DOHH2 (cell line): ENCODE measurements at regions not wholly inside any gene's neighbourhood (a gene's known extent, or its start where the extent isn't known, plus 50 kb on each side); places are given as distances from the start of the nearest gene placed in this dataset.

Experiments
- H3F3A ChIP-seq: fragments of 200-600 bp; sonication (generic), shearing (Covaris generic); 2 replicates; pipeline ENCODE4 v1.6.0; 2016; ENCODE audit warnings: antibody characterized with exemption, mild to moderate bottlenecking; ENCODE audit not compliant: control insufficient read depth, insufficient read depth
- H3K27ac ChIP-seq: fragments of 200-600 bp; sonication (generic); 2 replicates; pipeline ENCODE4 v1.5.1; 2014; ENCODE audit warnings: low read depth, mild to moderate bottlenecking, low read length, moderate library complexity
- H3K27me3 ChIP-seq: fragments of 200-600 bp; sonication (generic); 2 replicates; pipeline ENCODE4 v1.6.1; 2014; ENCODE audit warnings: mild to moderate bottlenecking, low read length, mixed read lengths; ENCODE audit not compliant: control insufficient read depth
- H3K36me3 ChIP-seq: fragments of 200-600 bp; sonication (generic); 2 replicates; pipeline ENCODE4 v1.6.1; 2014; ENCODE audit warnings: mild to moderate bottlenecking, low read length, moderate library complexity, mixed read lengths; ENCODE audit not compliant: control insufficient read depth
- H3K4me1 ChIP-seq: fragments of 200-600 bp; sonication (generic); 2 replicates; pipeline ENCODE4 v1.6.1; 2014; ENCODE audit warnings: mild to moderate bottlenecking, low read length, mixed read lengths; ENCODE audit not compliant: control insufficient read depth
- H3K4me2 ChIP-seq: fragments of 200-600 bp; sonication (generic); 2 replicates; pipeline ENCODE4 v1.6.0; 2014; ENCODE audit warnings: mild to moderate bottlenecking, low read length, moderate library complexity
- H3K4me3 ChIP-seq: fragments of 200-600 bp; sonication (generic); 2 replicates; pipeline ENCODE4 v1.5.1; 2014; ENCODE audit warnings: mild to moderate bottlenecking, low read length, mixed read lengths
- H3K79me2 ChIP-seq: fragments of 200-600 bp; sonication (generic); 2 replicates; pipeline ENCODE4 v1.6.1; 2014; ENCODE audit warnings: mild to moderate bottlenecking, low read length, mixed read lengths; ENCODE audit not compliant: control insufficient read depth
- H3K9me2 ChIP-seq: fragments of 200-600 bp; sonication (generic); replicated peaks from 2 replicates; pipeline ENCODE4 v1.6.1; 2014; ENCODE audit warnings: mild to moderate bottlenecking, low read length, mixed read lengths; ENCODE audit not compliant: control insufficient read depth
- H3K9me3 ChIP-seq: fragments of 200-600 bp; sonication (generic); 2 replicates; pipeline ENCODE4 v1.6.1; 2014; ENCODE audit warnings: antibody characterized with exemption, low read length, mixed read lengths; ENCODE audit not compliant: control insufficient read depth, insufficient read depth
- H4K20me1 ChIP-seq: fragments of 200-600 bp; sonication (generic); 2 replicates; pipeline ENCODE4 v1.6.0; 2014; ENCODE audit warnings: low read depth, mild to moderate bottlenecking, antibody characterized with exemption, low read length, moderate library complexity; ENCODE audit not compliant: control insufficient read depth, insufficient read depth
- CTCF ChIP-seq: fragments of 200-600 bp; sonication (generic); IDR thresholded peaks from one replicate; pipeline ENCODE4 v1.5.1; 2014; ENCODE audit warnings: antibody characterized with exemption, mild to moderate bottlenecking, low read depth, low read length; ENCODE audit not compliant: poor library complexity, severe bottlenecking
- EZH2phosphoT487 ChIP-seq: fragments of 200-600 bp; sonication (generic); IDR thresholded peaks from 2 replicates; pipeline ENCODE4 v1.6.1; 2017; ENCODE audit warnings: borderline replicate concordance, mild to moderate bottlenecking, antibody characterized with exemption, low read length, moderate library complexity, mixed read lengths

DNA sequence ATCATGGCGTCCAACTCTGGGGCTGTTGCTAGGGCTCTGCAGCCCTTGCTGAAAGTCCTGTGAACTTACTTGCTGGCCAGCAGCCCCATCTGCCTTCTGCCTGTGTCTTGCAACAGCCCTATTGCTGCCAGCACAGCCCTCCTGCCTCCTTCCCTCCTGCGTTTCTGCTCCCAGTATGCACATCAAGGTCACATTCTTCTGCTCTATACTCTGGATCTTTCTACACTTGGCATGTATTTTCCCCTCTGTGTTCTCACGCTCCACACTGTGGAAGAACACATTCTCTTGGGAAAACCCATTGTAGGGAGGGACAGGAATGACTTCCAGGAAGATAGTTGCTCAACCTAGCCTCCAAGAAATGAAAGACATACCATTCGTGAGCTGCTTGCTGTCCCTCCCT is 80.9 kb upstream of the PHACTR2 start:
- Histone ChIP-seq H3K27ac (no peak overlapping the region), H3F3A (no peaks in the 10 kb centered on the region), H3K4me1 (no peaks in the 10 kb centered on the region), H3K4me2 (no peak overlapping the region), H3K4me3 (no peak overlapping the region), H3K79me2 (no peaks in the 10 kb centered on the region), H3K36me3 (no peaks in the 10 kb centered on the region), H3K27me3 (no peaks in the 10 kb centered on the region), H3K9me2 (no peaks in the 10 kb centered on the region), H3K9me3 (no peaks in the 10 kb centered on the region), H4K20me1 (no peaks in the 10 kb centered on the region)
- no peak for TF ChIP-seq CTCF
- no peak for TF ChIP-seq EZH2phosphoT487

DNA sequence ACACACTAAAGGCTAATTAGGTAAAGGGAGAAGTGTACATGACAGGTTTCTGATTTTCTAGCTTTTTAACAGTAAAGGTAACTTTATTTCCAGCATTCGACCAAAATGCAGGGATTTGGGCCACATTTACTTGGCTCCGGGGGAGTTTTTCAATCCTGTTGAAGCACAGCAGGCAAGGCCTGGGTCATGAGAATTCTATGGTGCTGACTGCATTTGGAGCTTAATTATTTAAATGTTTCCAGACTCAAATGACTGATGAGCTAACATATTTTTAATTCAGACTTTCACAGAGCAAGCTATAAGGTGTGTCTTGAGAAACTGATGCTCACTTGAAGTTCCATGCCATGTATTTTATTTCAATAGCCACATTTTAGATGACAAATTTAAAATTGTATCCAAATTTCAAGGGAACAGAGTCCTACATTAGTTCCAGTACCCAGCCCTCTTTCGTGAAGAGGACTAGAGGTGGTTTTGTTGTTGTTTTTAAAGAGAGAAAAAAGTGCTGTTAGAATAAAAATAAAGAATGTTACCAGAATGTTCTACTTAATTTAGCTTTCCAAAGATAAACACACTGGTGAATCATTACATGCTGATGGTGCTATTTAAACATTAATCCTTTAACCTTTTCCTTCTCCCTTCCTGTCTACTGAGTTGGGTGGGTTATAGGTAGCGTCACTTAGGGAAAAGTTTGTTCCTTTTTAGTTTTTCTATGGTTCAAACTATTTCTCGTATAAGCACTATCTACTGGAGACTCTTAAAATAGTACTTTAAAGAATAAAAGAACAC is 82.3 kb upstream of the PHACTR2 start:
- Histone ChIP-seq H3K4me1 (no peaks in the 10 kb centered on the region), H4K20me1 (no peaks in the 10 kb centered on the region), H3F3A (no peaks in the 10 kb centered on the region), H3K27ac (no peak overlapping the region), H3K4me2 (no peak overlapping the region), H3K9me3 (no peaks in the 10 kb centered on the region), H3K9me2 (no peaks in the 10 kb centered on the region), H3K27me3 (no peaks in the 10 kb centered on the region), H3K4me3 (no peak overlapping the region), H3K36me3 (no peaks in the 10 kb centered on the region), H3K79me2 (no peaks in the 10 kb centered on the region)
- TF ChIP-seq CTCF = no peak
- TF ChIP-seq EZH2phosphoT487 = no peak

DNA sequence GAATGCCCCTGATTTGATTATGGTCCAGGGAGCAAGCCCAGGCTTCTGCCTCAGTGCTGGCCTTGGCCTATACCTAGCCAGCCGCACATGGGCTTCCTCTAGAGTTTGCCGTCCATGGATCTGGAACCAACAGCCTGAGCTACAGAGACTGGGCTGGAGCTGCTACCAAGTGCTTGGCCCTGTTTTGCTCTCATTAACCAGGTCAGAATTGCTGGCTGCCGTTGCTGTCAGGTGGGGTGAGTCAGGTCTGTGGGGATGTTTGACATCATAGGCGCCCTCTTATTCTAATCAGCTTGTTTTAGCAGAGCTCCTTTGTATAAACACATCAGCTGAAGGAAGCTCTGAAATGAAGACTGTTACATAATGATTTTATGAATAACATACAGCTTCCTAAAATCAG is 83.1 kb upstream of the PHACTR2 start:
- Histone ChIP-seq H3K27me3 (no peaks in the 10 kb centered on the region), H3K36me3 (no peaks in the 10 kb centered on the region), H4K20me1 (no peaks in the 10 kb centered on the region), H3K27ac (no peak overlapping the region), H3K4me1 (no peaks in the 10 kb centered on the region), H3K4me3 (no peak overlapping the region), H3K9me3 (no peaks in the 10 kb centered on the region), H3K4me2 (no peak overlapping the region), H3F3A (no peaks in the 10 kb centered on the region), H3K79me2 (no peaks in the 10 kb centered on the region), H3K9me2 (no peaks in the 10 kb centered on the region)
- no peak for TF ChIP-seq CTCF
- no peak for TF ChIP-seq EZH2phosphoT487
